ENCODE measurements at regions not wholly inside any gene's neighbourhood (a gene's known extent, or its start where the extent isn't known, plus 50 kb on each side); places are given as distances from the start of the nearest gene placed in this dataset.

GRCh38 chr20:41716436-41716835, 98.3 kb upstream of the CHD6 start:
- H3K27me3 ChIP-seq (replicated peaks in 1 of 4; ENCODE audit: control insufficient read depth in 3 of 4, extremely low read depth in 1 of 4, insufficient read depth in 3 of 4, low read length in 3 of 4), result no peaks in the 10 kb centered on the region
- ChIA-PET POLR2A (ENCODE audit: partially characterized antibody) (no interaction called here), CTCF (ENCODE audit: partially characterized antibody) (interaction anchor here (0.8 to 4.5 kb wide), 3 partner anchors 19 to 26 kb away, joined by 3 to 22 read pairs (median 3); no protein-coding TSS in a partner anchor)
- no peaks in the 10 kb centered on the region for H3K79me2 ChIP-seq (ENCODE audit: control insufficient read depth in 1 of 2, insufficient read depth in 2 of 2, low read length in 2 of 2)
- no peak overlapping the region for H4K8ac ChIP-seq (ENCODE audit: extremely low read depth, insufficient read depth, low read length)
- H3K4me3 ChIP-seq (ENCODE audit: extremely low read depth in 1 of 4, insufficient read depth in 2 of 4, low read depth in 3 of 4, low read length in 4 of 4), result no peak overlapping the region
- H3K23ac ChIP-seq (ENCODE audit: insufficient read length), result no peak overlapping the region
- FAIRE-seq (no peak), DNase-seq (ENCODE audit: low read depth in 1 of 2, low spot score in 2 of 2) (no peak)
- H2BK120ac ChIP-seq (replicated peaks; ENCODE audit: low read depth, low read length), result no peak overlapping the region
- no peak overlapping the region for H3K27ac ChIP-seq (ENCODE audit: low read depth, low read length)
- H4K5ac ChIP-seq (ENCODE audit: insufficient read length, low read depth, low read length), result no peak overlapping the region
- H3K18ac ChIP-seq (ENCODE audit: extremely low read depth, low read length), result no peak overlapping the region
- H2AK5ac ChIP-seq (ENCODE audit: low read depth, low read length), result no peak overlapping the region
- peaks cover 1% of the 10 kb centered on the region; the same call in 1 of the 2 replicates for H3K23me2 ChIP-seq (ENCODE audit: low read depth, low read length)
- no peak overlapping the region for H3K9ac ChIP-seq (replicated peaks in 1 of 4; ENCODE audit: extremely low read depth in 1 of 4, low read depth in 3 of 4, low read length in 3 of 4)
- TF ChIP-seq TCF12 (IDR thresholded peaks at IDR 0.05; ENCODE audit: low read depth, low read length), result no peak
- TF ChIP-seq SUZ12 (IDR thresholded peaks at IDR 0.05; ENCODE audit: low read length), result no peak
- TF ChIP-seq NANOG (IDR thresholded peaks at IDR 0.05; ENCODE audit: insufficient read depth, low read depth, low read length, poor library complexity, severe bottlenecking), result no peak
- TF ChIP-seq RAD21 (IDR thresholded peaks at IDR 0.05 in 1 of 2, conservative IDR thresholded peaks at IDR 0.05 in 1 of 2; ENCODE audit: low read depth in 2 of 2, low read length in 2 of 2), result no peak
- TF ChIP-seq CEBPB (IDR thresholded peaks at IDR 0.05; ENCODE audit: low read depth, low read length), result no peak
- no peak for TF ChIP-seq BRCA1 (IDR thresholded peaks at IDR 0.05; ENCODE audit: low read depth, low read length)
- no peak for TF ChIP-seq CBX5 (IDR thresholded peaks at IDR 0.05; ENCODE audit: low read depth, low read length)
- TF ChIP-seq YY1 (IDR thresholded peaks at IDR 0.05; ENCODE audit: low read depth, low read length), result no peak
- TF ChIP-seq SIRT6 (IDR thresholded peaks at IDR 0.05; ENCODE audit: low read length), result no peak
- TF ChIP-seq JUND (IDR thresholded peaks at IDR 0.05; ENCODE audit: low read length), result no peak
- no peak for TF ChIP-seq SP4 (IDR thresholded peaks at IDR 0.05; ENCODE audit: low read length)
- no peak for TF ChIP-seq MAFK (IDR thresholded peaks at IDR 0.05; ENCODE audit: low read depth, low read length)
- no peak overlapping the region for H2AFZ ChIP-seq (ENCODE audit: low read length)
- H2BK12ac ChIP-seq (ENCODE audit: low read depth, low read length), result no peak overlapping the region
- H2BK15ac ChIP-seq (ENCODE audit: low read length), result no peak overlapping the region
- no peak overlapping the region for H3K56ac ChIP-seq (replicated peaks; ENCODE audit: insufficient read length, low read depth, low read length)
- no peaks in the 10 kb centered on the region for H3K79me1 ChIP-seq (ENCODE audit: low read depth, low read length)
- H3K4ac ChIP-seq (replicated peaks; ENCODE audit: insufficient read length, low read depth, low read length), result no peak overlapping the region
- H4K91ac ChIP-seq (replicated peaks; ENCODE audit: insufficient read length, low read length), result no peak overlapping the region
- H3K4me1 ChIP-seq (replicated peaks in 1 of 4; ENCODE audit: control insufficient read depth in 3 of 4, insufficient read depth in 4 of 4, low read length in 3 of 4), result no peaks in the 10 kb centered on the region
- H3K4me2 ChIP-seq (ENCODE audit: insufficient read depth in 1 of 2, low read depth in 2 of 2, low read length in 2 of 2), result no peak overlapping the region
- no peak overlapping the region for H3K14ac ChIP-seq (ENCODE audit: insufficient read length)
- no peaks in the 10 kb centered on the region for H3K36me3 ChIP-seq (ENCODE audit: control insufficient read depth in 2 of 4, insufficient read depth in 4 of 4, low read length in 3 of 4)
- 82% methylated on average over 3 of the region's 3 CpGs; no CpG with 5 or more reads in 1 of the 2 experiments for WGBS, 2 experiments (ENCODE audit: extremely low coverage in 1 of 2, insufficient coverage in 1 of 2, insufficient read length in 1 of 2, insufficient replicate concordance in 2 of 2, low coverage in 1 of 2, low lambda C conversion rate in 2 of 2, missing lambda C conversion rate in 1 of 2)
- H3K9me3 ChIP-seq (ENCODE audit: insufficient read depth in 2 of 2, low read depth in 1 of 2, low read length in 1 of 2), result no peaks in the 10 kb centered on the region
- H4K20me1 ChIP-seq (replicated peaks in 1 of 2; ENCODE audit: control insufficient read depth in 1 of 2, insufficient read depth in 2 of 2, low read length in 2 of 2), result no peaks in the 10 kb centered on the region
- H2BK20ac ChIP-seq (ENCODE audit: low read length), result no peak overlapping the region
- H2BK5ac ChIP-seq (ENCODE audit: low read depth, low read length), result no peak overlapping the region

Measured in H1 (cell line).